ENCODE measurements at regions not wholly inside any gene's neighbourhood (a gene's known extent, or its start where the extent isn't known, plus 50 kb on each side); places are given as distances from the start of the nearest gene placed in this dataset.

DNA sequence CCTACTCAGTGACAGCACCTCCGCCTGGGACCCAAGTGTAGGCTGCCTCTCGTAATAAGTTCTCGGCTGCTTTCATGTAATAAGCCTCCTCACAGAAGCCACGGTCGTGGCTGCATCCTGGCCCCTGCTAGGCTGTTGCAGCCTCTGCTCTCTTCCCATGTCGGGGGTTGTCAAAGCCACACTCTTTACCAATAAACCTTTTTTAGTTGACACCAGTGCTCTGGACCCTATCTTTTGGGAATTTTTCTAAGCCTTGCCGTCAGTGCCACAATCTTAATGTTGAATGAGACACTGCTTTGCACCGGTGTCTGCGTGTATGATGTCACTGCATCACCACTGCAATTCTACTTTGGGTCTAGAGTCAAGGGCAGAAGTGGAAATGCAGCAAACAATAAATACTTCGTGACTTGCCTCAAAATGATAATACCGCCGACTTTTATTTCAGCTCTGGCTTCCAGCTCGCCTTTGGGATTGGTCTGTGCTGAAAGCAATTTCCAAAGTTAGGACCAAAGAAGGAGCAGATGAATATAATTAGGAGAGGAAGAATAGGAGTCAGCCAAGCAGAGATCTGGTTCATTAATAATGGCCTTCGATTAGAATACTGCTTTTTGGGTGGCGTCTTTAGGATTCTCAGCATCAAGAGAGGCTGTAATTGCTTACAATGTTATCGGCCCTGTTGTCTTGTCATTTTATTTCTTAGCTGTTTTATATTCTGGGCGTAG lies 57.6 kb upstream of the CCN6 start:
- in situ Hi-C loops (cut with MboI) (no loop called here), intact Hi-C loops (cut with micrococcal nuclease) (loop anchor here (5.0 kb wide), 2 partner anchors 46 to 194 kb away; no protein-coding TSS in a partner anchor)
- Histone ChIP-seq H3K9me3 (replicated peaks; ENCODE audit: control insufficient read depth, insufficient read depth, low read depth, low read length) (no peaks in the 10 kb centered on the region), H3K27ac (ENCODE audit: extremely low read depth, low read depth, low read length) (no peak overlapping the region), H3K27me3 (ENCODE audit: control insufficient read depth in 2 of 2, insufficient read depth in 2 of 2, low read length in 2 of 2) (peaks cover 6 to 42% of the 10 kb centered on the region in 2 experiments; a peak in 3 of 5 replicates), H2AFZ (ENCODE audit: low read depth, low read length) (no peak overlapping the region), H3K4me1 (replicated peaks in 1 of 2; ENCODE audit: control insufficient read depth in 2 of 2, insufficient read depth in 2 of 2, low read length in 2 of 2) (no peaks in the 10 kb centered on the region), H3K9me1 (ENCODE audit: control insufficient read depth, insufficient read depth, low read length) (no peaks in the 10 kb centered on the region), H3K4me3 (no peak overlapping the region), H4K20me1 (replicated peaks; ENCODE audit: control insufficient read depth, insufficient read depth, low read length) (no peaks in the 10 kb centered on the region; the same call in 1 of the 2 replicates), H3K36me3 (ENCODE audit: control insufficient read depth, insufficient read depth, low read length) (no peaks in the 10 kb centered on the region), H3K9ac (ENCODE audit: insufficient read depth in 1 of 2, low read depth in 2 of 2, low read length in 2 of 2) (no peak overlapping the region), H3K4me2 (ENCODE audit: insufficient read depth, low read length) (no peak overlapping the region), H3K79me2 (ENCODE audit: control insufficient read depth, insufficient read depth, low read length) (no peaks in the 10 kb centered on the region)
- DNase-seq (ENCODE audit: extremely low read depth in 1 of 4, low spot score in 3 of 4) (no peak), ATAC-seq (no peak; the same call in 2 of the 3 replicates), FAIRE-seq (no peak)
- WGBS (ENCODE audit: insufficient coverage, low coverage, missing lambda C conversion rate), result 6% methylated on average over 17 of the region's 17 CpGs
- ChIA-PET POLR2A (interaction anchor here (0.9 kb wide), 1 partner anchor 286 kb away, joined by 3 read pairs; no protein-coding TSS in a partner anchor), CTCF (ENCODE audit: low intra/inter-chr PET ratio) (interaction anchor here (0.5 to 1.9 kb wide), 6 partner anchors 33 to 1472 kb away, joined by 3 to 19 read pairs (median 4); no protein-coding TSS in a partner anchor)
- BruUV-seq (replicated peaks), result no TSS peak
- TF ChIP-seq, protein P1, sequence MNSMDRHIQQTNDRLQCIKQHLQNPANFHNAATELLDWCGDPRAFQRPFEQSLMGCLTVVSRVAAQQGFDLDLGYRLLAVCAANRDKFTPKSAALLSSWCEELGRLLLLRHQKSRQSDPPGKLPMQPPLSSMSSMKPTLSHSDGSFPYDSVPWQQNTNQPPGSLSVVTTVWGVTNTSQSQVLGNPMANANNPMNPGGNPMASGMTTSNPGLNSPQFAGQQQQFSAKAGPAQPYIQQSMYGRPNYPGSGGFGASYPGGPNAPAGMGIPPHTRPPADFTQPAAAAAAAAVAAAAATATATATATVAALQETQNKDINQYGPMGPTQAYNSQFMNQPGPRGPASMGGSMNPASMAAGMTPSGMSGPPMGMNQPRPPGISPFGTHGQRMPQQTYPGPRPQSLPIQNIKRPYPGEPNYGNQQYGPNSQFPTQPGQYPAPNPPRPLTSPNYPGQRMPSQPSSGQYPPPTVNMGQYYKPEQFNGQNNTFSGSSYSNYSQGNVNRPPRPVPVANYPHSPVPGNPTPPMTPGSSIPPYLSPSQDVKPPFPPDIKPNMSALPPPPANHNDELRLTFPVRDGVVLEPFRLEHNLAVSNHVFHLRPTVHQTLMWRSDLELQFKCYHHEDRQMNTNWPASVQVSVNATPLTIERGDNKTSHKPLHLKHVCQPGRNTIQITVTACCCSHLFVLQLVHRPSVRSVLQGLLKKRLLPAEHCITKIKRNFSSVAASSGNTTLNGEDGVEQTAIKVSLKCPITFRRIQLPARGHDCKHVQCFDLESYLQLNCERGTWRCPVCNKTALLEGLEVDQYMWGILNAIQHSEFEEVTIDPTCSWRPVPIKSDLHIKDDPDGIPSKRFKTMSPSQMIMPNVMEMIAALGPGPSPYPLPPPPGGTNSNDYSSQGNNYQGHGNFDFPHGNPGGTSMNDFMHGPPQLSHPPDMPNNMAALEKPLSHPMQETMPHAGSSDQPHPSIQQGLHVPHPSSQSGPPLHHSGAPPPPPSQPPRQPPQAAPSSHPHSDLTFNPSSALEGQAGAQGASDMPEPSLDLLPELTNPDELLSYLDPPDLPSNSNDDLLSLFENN (IDR thresholded peaks at IDR 0.05; ENCODE audit: low read depth in 2 of 2, low read length in 2 of 2), result no peak
- TF ChIP-seq, protein P2, sequence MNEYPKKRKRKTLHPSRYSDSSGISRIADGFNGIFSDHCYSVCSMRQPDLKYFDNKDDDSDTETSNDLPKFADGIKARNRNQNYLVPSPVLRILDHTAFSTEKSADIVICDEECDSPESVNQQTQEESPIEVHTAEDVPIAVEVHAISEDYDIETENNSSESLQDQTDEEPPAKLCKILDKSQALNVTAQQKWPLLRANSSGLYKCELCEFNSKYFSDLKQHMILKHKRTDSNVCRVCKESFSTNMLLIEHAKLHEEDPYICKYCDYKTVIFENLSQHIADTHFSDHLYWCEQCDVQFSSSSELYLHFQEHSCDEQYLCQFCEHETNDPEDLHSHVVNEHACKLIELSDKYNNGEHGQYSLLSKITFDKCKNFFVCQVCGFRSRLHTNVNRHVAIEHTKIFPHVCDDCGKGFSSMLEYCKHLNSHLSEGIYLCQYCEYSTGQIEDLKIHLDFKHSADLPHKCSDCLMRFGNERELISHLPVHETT (CRISPR knock-in tag; conservative IDR thresholded peaks at IDR 0.05 in 1 of 2, IDR thresholded peaks at IDR 0.05 in 1 of 2), result no peak
- TF ChIP-seq ZNF507 (tag; conservative IDR thresholded peaks at IDR 0.05) (no peak), SUPT5H (IDR thresholded peaks at IDR 0.05) (no peak)
- TF ChIP-seq, protein P3, sequence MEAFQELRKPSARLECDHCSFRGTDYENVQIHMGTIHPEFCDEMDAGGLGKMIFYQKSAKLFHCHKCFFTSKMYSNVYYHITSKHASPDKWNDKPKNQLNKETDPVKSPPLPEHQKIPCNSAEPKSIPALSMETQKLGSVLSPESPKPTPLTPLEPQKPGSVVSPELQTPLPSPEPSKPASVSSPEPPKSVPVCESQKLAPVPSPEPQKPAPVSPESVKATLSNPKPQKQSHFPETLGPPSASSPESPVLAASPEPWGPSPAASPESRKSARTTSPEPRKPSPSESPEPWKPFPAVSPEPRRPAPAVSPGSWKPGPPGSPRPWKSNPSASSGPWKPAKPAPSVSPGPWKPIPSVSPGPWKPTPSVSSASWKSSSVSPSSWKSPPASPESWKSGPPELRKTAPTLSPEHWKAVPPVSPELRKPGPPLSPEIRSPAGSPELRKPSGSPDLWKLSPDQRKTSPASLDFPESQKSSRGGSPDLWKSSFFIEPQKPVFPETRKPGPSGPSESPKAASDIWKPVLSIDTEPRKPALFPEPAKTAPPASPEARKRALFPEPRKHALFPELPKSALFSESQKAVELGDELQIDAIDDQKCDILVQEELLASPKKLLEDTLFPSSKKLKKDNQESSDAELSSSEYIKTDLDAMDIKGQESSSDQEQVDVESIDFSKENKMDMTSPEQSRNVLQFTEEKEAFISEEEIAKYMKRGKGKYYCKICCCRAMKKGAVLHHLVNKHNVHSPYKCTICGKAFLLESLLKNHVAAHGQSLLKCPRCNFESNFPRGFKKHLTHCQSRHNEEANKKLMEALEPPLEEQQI (IDR thresholded peaks at IDR 0.05), result no peak
- TF ChIP-seq, protein P4, sequence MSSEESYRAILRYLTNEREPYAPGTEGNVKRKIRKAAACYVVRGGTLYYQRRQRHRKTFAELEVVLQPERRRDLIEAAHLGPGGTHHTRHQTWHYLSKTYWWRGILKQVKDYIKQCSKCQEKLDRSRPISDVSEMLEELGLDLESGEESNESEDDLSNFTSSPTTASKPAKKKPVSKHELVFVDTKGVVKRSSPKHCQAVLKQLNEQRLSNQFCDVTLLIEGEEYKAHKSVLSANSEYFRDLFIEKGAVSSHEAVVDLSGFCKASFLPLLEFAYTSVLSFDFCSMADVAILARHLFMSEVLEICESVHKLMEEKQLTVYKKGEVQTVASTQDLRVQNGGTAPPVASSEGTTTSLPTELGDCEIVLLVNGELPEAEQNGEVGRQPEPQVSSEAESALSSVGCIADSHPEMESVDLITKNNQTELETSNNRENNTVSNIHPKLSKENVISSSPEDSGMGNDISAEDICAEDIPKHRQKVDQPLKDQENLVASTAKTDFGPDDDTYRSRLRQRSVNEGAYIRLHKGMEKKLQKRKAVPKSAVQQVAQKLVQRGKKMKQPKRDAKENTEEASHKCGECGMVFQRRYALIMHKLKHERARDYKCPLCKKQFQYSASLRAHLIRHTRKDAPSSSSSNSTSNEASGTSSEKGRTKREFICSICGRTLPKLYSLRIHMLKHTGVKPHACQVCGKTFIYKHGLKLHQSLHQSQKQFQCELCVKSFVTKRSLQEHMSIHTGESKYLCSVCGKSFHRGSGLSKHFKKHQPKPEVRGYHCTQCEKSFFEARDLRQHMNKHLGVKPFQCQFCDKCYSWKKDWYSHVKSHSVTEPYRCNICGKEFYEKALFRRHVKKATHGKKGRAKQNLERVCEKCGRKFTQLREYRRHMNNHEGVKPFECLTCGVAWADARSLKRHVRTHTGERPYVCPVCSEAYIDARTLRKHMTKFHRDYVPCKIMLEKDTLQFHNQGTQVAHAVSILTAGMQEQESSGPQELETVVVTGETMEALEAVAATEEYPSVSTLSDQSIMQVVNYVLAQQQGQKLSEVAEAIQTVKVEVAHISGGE (CRISPR knock-in tag; IDR thresholded peaks at IDR 0.05), result no peak

Measured in K562 (cell line).